Fibroblast of lung (primary cell): ENCODE measurements at regions not wholly inside any gene's neighbourhood (a gene's known extent, or its start where the extent isn't known, plus 50 kb on each side); places are given as distances from the start of the nearest gene placed in this dataset.
"Not testable (repeated sequence)": the region's sequence is repeated elsewhere in the genome, so short reads cannot be mapped to it uniquely, and the experiment has no call there.

Experiments
- DNase-seq, 2 donors: peaks; one replicate each; pipeline versions ENCODE4 v3.0.0 to v3.0.0-alpha.2; 2010; ENCODE audit warnings: low read depth in 2 of 2
- H2AFZ ChIP-seq: 2 replicates; pipeline ENCODE4 v1.5.1; 2012; ENCODE audit warnings: low read length, control low read depth, inconsistent platforms
- H3K27ac ChIP-seq: 2 replicates; pipeline ENCODE4 v1.5.1; 2011; ENCODE audit warnings: low read length, control low read depth; ENCODE audit not compliant: insufficient read depth
- H3K27me3 ChIP-seq: 2 replicates; pipeline ENCODE4 v1.5.1; 2011; ENCODE audit warnings: mild to moderate bottlenecking, low read length; ENCODE audit not compliant: control insufficient read depth, insufficient read depth
- H3K36me3 ChIP-seq: 2 replicates; pipeline ENCODE4 v1.5.1; 2011; ENCODE audit warnings: low read length; ENCODE audit not compliant: control insufficient read depth, insufficient read depth
- H3K4me1 ChIP-seq: 2 replicates; pipeline ENCODE4 v1.5.1; 2011; ENCODE audit warnings: low read length; ENCODE audit not compliant: control insufficient read depth, insufficient read depth; ENCODE audit errors: extremely low read depth
- H3K4me2 ChIP-seq: 2 replicates; pipeline ENCODE4 v1.5.1; 2011; ENCODE audit warnings: low read length, control low read depth; ENCODE audit not compliant: insufficient read depth; ENCODE audit errors: extremely low read depth
- H3K4me3 ChIP-seq, 4 experiments: fragments of 200-600 bp in 1 of 4; sonication (generic) in 1 of 4; replicated peaks in 1 of 4; 2 replicates each; pipeline ENCODE4 v1.5.1; 2011 to 2016; ENCODE audit warnings: low read length in 4 of 4, low read depth in 3 of 4, mild to moderate bottlenecking in 3 of 4, control low read depth in 2 of 4, inconsistent platforms in 1 of 4, mixed read lengths in 1 of 4; ENCODE audit not compliant: insufficient read depth in 1 of 4; ENCODE audit errors: control extremely low read depth in 1 of 4
- H3K79me2 ChIP-seq: 2 replicates; pipeline ENCODE4 v1.5.1; 2012; ENCODE audit warnings: mild to moderate bottlenecking, low read length, inconsistent platforms; ENCODE audit not compliant: control insufficient read depth, insufficient read depth
- H3K9ac ChIP-seq: 2 replicates; pipeline ENCODE4 v1.5.1; 2011; ENCODE audit warnings: mild to moderate bottlenecking, low read length, control low read depth; ENCODE audit not compliant: insufficient read depth
- H3K9me3 ChIP-seq: 2 replicates; pipeline ENCODE4 v1.5.1; 2012; ENCODE audit warnings: low read depth, low read length; ENCODE audit not compliant: control insufficient read depth, insufficient read depth
- H4K20me1 ChIP-seq: 2 replicates; pipeline ENCODE4 v1.5.1; 2011; ENCODE audit warnings: low read length; ENCODE audit not compliant: control insufficient read depth, insufficient read depth; ENCODE audit errors: extremely low read depth
- CTCF ChIP-seq, 2 donors: IDR thresholded peaks in 1 of 2; conservative IDR thresholded peaks in 1 of 2; 1 replicate in 1 of 2; 2 replicates in 1 of 2; pipeline ENCODE4 v1.5.1; 2011 to 2012; ENCODE audit warnings: low read length in 2 of 2, control low read depth in 1 of 2, inconsistent platforms in 1 of 2, low read depth in 1 of 2, mild to moderate bottlenecking in 1 of 2
- EZH2 ChIP-seq: IDR thresholded peaks from 2 replicates; pipeline ENCODE4 v1.5.1; 2012; ENCODE audit warnings: low read length, control low read depth, mild to moderate bottlenecking; ENCODE audit errors: missing control alignments

- no peaks in the 10 kb centered on the region for H3K9me3 ChIP-seq
- TF ChIP-seq CTCF (conservative IDR thresholded peaks at IDR 0.05 in 1 of 2, IDR thresholded peaks at IDR 0.05 in 1 of 2; ENCODE audit: low read depth in 1 of 2, low read length in 2 of 2) (no peak), EZH2 (no peak)
- H3K79me2 ChIP-seq = no peaks in the 10 kb centered on the region
- H3K9ac ChIP-seq = no peak overlapping the region
- no peaks in the 10 kb centered on the region for H3K27me3 ChIP-seq
- no peaks in the 10 kb centered on the region for H3K36me3 ChIP-seq
- no peak overlapping the region for H2AFZ ChIP-seq
- H4K20me1 ChIP-seq = no peaks in the 10 kb centered on the region
- H3K4me3 ChIP-seq = no peak overlapping the region
- DNase-seq = no peak
- H3K4me2 ChIP-seq = no peak overlapping the region
- no peak overlapping the region for H3K27ac ChIP-seq
- H3K4me1 ChIP-seq = no peaks in the 10 kb centered on the region
These were observed 75.4 kb upstream of the ZNF217 start for GRCh38 chr20:53668992-53669391.

- no peak overlapping the region for H3K4me3 ChIP-seq
- no peak overlapping the region for H2AFZ ChIP-seq
- no peaks in the 10 kb centered on the region for H3K27me3 ChIP-seq
- H4K20me1 ChIP-seq = no peaks in the 10 kb centered on the region
- H3K27ac ChIP-seq = no peak overlapping the region
- H3K36me3 ChIP-seq = no peaks in the 10 kb centered on the region
- TF ChIP-seq EZH2 (no peak), CTCF (conservative IDR thresholded peaks at IDR 0.05 in 1 of 2, IDR thresholded peaks at IDR 0.05 in 1 of 2; ENCODE audit: low read depth in 1 of 2, low read length in 2 of 2) (no peak)
- no peak overlapping the region for H3K9ac ChIP-seq
- no peaks in the 10 kb centered on the region for H3K9me3 ChIP-seq
- no peak overlapping the region for H3K4me2 ChIP-seq
- no peak for DNase-seq
- no peaks in the 10 kb centered on the region for H3K79me2 ChIP-seq
- H3K4me1 ChIP-seq = peaks cover 4% of the 10 kb centered on the region
These were observed 72.5 kb upstream of the ZNF217 start for GRCh38 chr20:53666144-53666543.

GRCh38 chr20:53664121-53664520, 70.5 kb upstream of the ZNF217 start:
- Histone ChIP-seq H3K9me3 (no peaks in the 10 kb centered on the region), H3K4me1 (peaks cover 12% of the 10 kb centered on the region), H4K20me1 (no peaks in the 10 kb centered on the region), H3K4me3 (no peak overlapping the region), H3K9ac (no peak overlapping the region), H3K27me3 (no peaks in the 10 kb centered on the region), H2AFZ (no peak overlapping the region), H3K4me2 (no peak overlapping the region), H3K27ac (no peak overlapping the region), H3K79me2 (no peaks in the 10 kb centered on the region), H3K36me3 (no peaks in the 10 kb centered on the region)
- TF ChIP-seq EZH2 (no peak), CTCF (conservative IDR thresholded peaks at IDR 0.05 in 1 of 2, IDR thresholded peaks at IDR 0.05 in 1 of 2; ENCODE audit: low read depth in 1 of 2, low read length in 2 of 2) (no peak)
- DNase-seq = peak in 1 of 2 donors; percentile 15

- not testable (repeated sequence) for DNase-seq, H3K4me3 ChIP-seq, H2AFZ ChIP-seq, H3K9me3 ChIP-seq, H3K9ac ChIP-seq, H4K20me1 ChIP-seq, H3K27me3 ChIP-seq, H3K36me3 ChIP-seq, H3K79me2 ChIP-seq, H3K27ac ChIP-seq, H3K4me2 ChIP-seq
- H3K4me1 ChIP-seq = peaks cover 12% of the 10 kb centered on the region
These were observed 69.9 kb upstream of the ZNF217 start for GRCh38 chr20:53663521-53663920.
